Left ventricle myocardium inferior (tissue), 1 donor: ENCODE measurements at regions not wholly inside any gene's neighbourhood (a gene's known extent, or its start where the extent isn't known, plus 50 kb on each side); places are given as distances from the start of the nearest gene placed in this dataset.
"Not testable (repeated sequence)": the region's sequence is repeated elsewhere in the genome, so short reads cannot be mapped to it uniquely, and the experiment has no call there.

Source experiments
- DNase-seq: peaks from one replicate; pipeline ENCODE4 v3.0.0-alpha.2; 2020
- H3K27ac ChIP-seq: fragments of 200-600 bp; replicated peaks from 2 replicates; pipeline ENCODE4 v1.8.0; 2021
- H3K27me3 ChIP-seq: fragments of 200-600 bp; 2 replicates; pipeline ENCODE4 v1.8.0; 2021; ENCODE audit warnings: low read depth
- H3K36me3 ChIP-seq: fragments of 200-600 bp; 2 replicates; pipeline ENCODE4 v1.8.0; 2021
- H3K4me1 ChIP-seq: fragments of 200-600 bp; 2 replicates; pipeline ENCODE4 v1.8.0; 2021
- H3K4me3 ChIP-seq: fragments of 200-600 bp; 2 replicates; pipeline ENCODE4 v1.8.0; 2021; ENCODE audit warnings: mild to moderate bottlenecking, moderate library complexity
- H3K9me3 ChIP-seq: fragments of 200-600 bp; replicated peaks from 2 replicates; pipeline ENCODE4 v1.8.0; 2021
- CTCF ChIP-seq: fragments of 200-600 bp; IDR thresholded peaks from 2 replicates; pipeline ENCODE4 v1.8.0; 2021; ENCODE audit warnings: antibody characterized with exemption, mild to moderate bottlenecking, borderline replicate concordance
- intact Hi-C: fragments of 100-400 bp; cut with micrococcal nuclease; formaldehyde crosslinking; loops from one replicate; pipeline ENCODE4 v1.11.0; 2022
- donor health status: DM: no; HTN: yes; CAD: no; lungs with severe emphysema.

DNA sequence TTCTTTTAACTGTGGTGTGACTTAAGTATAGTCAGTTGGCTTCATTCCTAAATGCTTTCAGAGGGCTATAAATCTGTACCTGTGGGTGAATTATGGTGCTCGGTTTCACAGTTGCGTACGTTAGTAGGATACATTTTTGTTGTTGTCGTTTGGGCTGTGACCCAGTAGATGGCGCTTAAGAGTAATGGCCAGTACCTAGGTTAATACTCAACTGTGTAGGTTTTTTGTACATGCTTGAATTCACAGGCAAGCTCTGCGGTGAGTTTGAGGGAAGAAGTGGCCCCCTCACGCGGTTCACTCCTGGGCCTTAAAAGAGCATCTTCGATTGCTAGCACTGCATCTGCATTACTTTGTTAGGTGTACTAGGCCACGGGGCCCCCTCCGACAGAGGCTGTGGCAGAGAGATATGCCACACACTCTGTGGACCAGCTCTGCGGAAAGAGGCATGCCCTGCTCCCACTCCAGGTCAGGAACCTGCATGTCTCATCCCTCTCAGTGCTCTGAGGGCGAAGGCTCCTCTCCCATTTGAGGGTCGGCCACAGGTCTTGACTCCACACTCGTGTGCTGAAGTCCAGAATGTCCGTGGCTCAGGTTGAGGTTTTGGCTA is 224.6 kb upstream of the TBL1Y start:
- H3K9me3 ChIP-seq, H3K27me3 ChIP-seq, H3K36me3 ChIP-seq, H3K4me3 ChIP-seq, H3K4me1 ChIP-seq, H3K27ac ChIP-seq, intact Hi-C loops, DNase-seq: not testable (repeated sequence)

DNA sequence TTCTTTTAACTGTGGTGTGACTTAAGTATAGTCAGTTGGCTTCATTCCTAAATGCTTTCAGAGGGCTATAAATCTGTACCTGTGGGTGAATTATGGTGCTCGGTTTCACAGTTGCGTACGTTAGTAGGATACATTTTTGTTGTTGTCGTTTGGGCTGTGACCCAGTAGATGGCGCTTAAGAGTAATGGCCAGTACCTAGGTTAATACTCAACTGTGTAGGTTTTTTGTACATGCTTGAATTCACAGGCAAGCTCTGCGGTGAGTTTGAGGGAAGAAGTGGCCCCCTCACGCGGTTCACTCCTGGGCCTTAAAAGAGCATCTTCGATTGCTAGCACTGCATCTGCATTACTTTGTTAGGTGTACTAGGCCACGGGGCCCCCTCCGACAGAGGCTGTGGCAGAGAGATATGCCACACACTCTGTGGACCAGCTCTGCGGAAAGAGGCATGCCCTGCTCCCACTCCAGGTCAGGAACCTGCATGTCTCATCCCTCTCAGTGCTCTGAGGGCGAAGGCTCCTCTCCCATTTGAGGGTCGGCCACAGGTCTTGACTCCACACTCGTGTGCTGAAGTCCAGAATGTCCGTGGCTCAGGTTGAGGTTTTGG is 208.8 kb upstream of the TBL1Y start:
- intact Hi-C loops: not testable (repeated sequence)

GRCh38 chrY:6721443-6721842 is 189.1 kb upstream of the TBL1Y start:
- H3K36me3 ChIP-seq, H3K4me3 ChIP-seq, H3K4me1 ChIP-seq, H3K9me3 ChIP-seq, DNase-seq, H3K27ac ChIP-seq, intact Hi-C loops, H3K27me3 ChIP-seq: not testable (repeated sequence)

More for the DNA sequence above, 208.8 kb upstream of the TBL1Y start:
- H3K4me1 ChIP-seq, DNase-seq, H3K4me3 ChIP-seq, H3K9me3 ChIP-seq, H3K27ac ChIP-seq, H3K36me3 ChIP-seq, H3K27me3 ChIP-seq: not testable (repeated sequence)

DNA sequence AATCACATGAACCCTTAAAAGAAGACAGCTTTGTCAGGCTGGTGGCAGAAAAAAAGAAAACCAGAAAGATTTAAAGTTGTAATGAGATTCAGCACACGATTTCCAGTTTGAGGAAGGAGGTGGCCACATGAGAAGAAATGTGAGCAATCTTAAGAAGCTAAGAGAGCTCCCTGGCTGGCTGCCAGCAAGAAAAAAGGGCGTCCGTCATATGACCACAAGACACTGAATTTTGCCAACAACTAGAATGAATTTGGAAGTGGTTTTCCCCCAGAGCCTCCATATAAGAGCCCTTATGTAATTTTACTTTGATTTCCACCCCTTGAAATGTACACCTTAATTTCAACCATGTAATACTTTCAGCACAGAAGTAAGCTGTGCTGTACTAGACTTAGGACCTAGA is 163.3 kb upstream of the TBL1Y start:
- H3K27ac ChIP-seq, H3K27me3 ChIP-seq, H3K4me3 ChIP-seq, H3K36me3 ChIP-seq, H3K4me1 ChIP-seq, intact Hi-C loops, H3K9me3 ChIP-seq, DNase-seq: not testable (repeated sequence)

GRCh38 chrY:6782334-6782733 is 128.2 kb upstream of the TBL1Y start:
- intact Hi-C loops: no loop called here
- DNase-seq: no peak
- H3K4me1 ChIP-seq: no peaks in the 10 kb centered on the region
- no peak for TF ChIP-seq CTCF
- H3K36me3 ChIP-seq: no peaks in the 10 kb centered on the region
- no peak overlapping the region for H3K27ac ChIP-seq
- no peaks in the 10 kb centered on the region for H3K9me3 ChIP-seq
- H3K27me3 ChIP-seq: no peaks in the 10 kb centered on the region
- H3K4me3 ChIP-seq: no peak overlapping the region

- H3K36me3 ChIP-seq: no peaks in the 10 kb centered on the region
- DNase-seq: no peak
- intact Hi-C loops: no loop called here
- H3K4me3 ChIP-seq: no peak overlapping the region
- no peaks in the 10 kb centered on the region for H3K4me1 ChIP-seq
- no peaks in the 10 kb centered on the region for H3K9me3 ChIP-seq
- H3K27me3 ChIP-seq: no peaks in the 10 kb centered on the region
- H3K27ac ChIP-seq: no peak overlapping the region
- no peak for TF ChIP-seq CTCF
Observed at GRCh38 chrY:6786960-6787359, 123.5 kb upstream of the TBL1Y start.

DNA sequence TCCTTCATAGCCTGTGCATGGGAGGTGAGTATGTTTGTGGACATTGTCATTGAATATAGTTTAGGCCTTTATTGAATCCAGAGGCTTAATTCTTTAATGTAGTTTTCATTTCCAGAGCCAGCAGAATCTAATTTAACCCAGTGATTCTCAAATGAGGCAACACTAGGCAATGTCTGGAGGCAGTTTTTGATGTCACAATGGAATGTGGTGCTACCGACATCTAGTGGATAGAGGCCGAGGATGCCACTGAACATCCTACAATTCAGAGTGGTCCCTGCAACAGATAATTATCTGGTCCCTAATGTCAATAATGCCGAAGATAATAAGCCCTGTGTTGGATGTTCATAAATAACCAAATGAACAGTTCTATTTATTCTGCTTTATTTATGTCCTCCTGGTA is 98.9 kb upstream of the TBL1Y start:
- no peak for DNase-seq
- Histone ChIP-seq H3K27ac (no peak overlapping the region), H3K27me3 (no peaks in the 10 kb centered on the region), H3K36me3 (no peaks in the 10 kb centered on the region), H3K9me3 (no peaks in the 10 kb centered on the region), H3K4me3 (no peak overlapping the region), H3K4me1 (no peaks in the 10 kb centered on the region)
- intact Hi-C loops: no loop called here
- TF ChIP-seq CTCF: peak; percentile 9
